Stimulated activated naive CD8-positive, alpha-beta T cell treated with anti-CD3 and anti-CD28 coated beads, Interleukin-15, Interleukin-2, amounts not matched to agents 100 U/mL and 50 U/mL, for 24 hours (primary cell): ENCODE measurements at regions not wholly inside any gene's neighbourhood (a gene's known extent, or its start where the extent isn't known, plus 50 kb on each side); places are given as distances from the start of the nearest gene placed in this dataset.

ENCODE experiments used
- ATAC-seq: fragments of 150-1000 bp; cut with Tn5 transposase; one replicate; pipeline ENCODE4 v1.10.0; 2021
- DNase-seq: peaks from one replicate; pipeline ENCODE4 v3.0.0; 2021

DNA sequence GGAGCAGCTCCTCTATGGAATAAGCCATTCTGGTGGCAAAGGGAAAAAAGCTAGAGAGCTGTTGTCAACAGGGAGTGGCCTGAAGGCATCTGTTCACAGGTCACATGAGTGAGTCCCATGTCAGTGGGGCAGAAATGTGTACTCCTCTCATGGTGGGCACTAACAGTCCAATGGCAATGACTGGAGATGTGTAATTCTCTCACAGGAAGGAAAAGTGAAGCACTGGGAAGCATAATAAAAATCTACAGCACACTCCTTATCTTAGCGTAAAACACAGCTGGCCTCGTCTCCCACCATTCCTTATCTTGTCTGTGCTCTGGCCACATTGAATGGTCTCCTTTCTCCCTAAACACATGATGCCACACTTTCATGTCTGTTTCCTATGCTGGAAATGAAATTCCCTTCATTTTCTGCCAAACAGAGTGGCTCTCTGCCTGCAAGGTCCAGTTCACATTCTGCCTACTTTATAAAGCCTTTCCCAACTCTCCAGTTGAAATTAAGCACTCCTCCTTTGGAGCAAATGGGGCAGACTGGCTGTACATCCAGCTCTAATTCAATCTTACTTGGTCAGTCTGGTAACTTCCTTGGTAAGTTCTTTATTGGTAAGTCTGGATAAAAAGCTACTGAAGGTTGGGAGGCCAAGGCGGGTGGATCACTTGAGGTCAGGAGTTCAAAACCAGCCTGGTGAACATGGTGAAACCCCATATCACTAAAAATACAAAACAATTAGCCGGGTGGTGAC, 139.8 kb downstream of the RPL22L1 start:
- ATAC-seq, result no peak
- DNase-seq, result no peak

DNA sequence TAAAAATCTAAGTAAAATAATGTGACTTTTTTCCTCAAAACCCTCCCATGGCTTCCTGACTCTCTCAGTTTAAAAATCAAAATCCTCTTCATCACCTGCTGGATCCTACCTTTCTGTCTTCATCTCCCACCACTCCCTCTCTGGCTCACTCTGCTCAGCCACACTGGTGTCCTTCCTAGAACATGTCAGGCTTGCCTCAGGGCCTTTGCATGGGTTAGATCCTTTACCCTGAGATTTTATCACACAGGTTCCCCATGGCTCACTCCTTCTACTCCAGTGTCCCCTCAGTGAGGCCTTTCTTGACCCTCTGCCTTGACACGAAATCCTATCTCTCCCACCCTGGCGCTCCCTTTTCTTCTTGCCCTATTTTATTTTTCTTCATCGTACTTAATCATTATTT, 141.8 kb downstream of the RPL22L1 start:
- no peak for DNase-seq
- no peak for ATAC-seq

DNA sequence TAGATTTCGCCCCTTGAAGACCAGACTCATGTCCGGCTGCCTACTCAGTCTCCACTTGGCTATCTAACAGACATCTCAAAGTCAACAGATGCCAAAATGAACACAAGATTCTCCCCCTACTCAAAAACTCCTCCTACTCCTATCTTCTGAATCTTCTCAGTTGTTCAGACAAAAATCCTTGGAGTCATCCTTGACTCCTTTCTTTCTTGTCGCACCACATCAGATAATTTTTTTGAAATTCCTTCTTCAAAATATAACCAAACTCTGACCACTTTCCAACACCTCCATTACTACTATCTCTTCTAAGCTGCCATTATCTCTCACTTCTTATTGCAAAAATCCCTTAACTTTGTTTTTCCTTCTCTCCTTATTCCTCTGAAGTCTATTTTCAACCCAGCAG, 141.9 kb upstream of the SLC7A14 start:
- no peak for ATAC-seq
- DNase-seq, result no peak

DNA sequence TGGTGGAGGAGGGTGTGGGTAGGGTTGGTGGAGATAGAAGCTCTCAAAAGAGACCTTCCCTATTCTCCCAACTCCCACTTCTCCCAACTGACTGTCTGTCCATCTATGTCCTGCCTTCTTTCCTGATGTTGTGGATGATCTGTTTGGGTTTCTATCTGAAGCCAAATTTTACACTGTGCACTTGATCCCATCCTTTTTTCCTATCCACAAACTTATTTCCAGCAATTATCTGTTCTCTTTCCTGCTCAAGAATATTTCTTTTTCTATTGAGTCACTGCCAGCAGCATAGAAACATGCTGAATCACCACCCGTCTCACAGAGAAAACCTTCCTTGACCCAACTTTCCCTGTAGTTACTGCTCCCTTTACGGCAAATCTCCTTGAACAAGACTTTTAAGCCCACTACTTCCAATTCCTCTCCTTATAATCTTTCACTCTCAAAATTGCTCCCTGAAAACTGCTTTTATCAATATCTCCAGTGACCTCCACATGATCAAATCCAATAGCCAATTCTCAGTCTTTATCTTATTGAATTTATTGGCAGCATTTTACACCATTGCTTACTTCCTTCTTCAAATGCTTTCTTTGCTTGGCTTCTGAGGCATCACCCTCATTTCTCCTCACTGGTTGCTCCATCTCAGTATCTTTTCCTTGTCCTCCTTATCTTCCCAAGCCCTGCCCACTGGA, 141.2 kb upstream of the SLC7A14 start:
- DNase-seq, result no peak
- ATAC-seq, result no peak

DNA sequence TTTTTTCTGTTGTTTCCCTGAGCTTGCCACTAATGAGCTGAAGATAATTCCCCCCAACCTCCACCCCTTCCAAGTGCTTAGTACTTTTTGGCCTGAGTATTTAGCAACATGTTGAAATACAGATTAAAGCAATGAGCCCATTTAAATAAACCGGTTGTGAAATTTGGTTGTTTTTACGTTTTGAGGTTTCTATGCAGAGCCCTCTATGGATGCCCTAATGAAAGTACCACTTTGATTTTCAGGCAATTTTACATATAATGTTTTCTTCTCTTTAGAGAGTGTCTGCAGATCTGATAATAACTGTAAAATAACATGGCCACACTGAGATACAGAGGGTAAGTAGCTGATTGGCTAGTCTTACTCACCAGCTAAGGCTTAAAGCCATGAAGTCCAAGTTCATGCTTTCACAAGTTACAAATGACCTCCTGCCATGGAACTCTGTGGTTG, 139.4 kb upstream of the SLC7A14 start:
- DNase-seq (no peak), ATAC-seq (no peak)

DNA sequence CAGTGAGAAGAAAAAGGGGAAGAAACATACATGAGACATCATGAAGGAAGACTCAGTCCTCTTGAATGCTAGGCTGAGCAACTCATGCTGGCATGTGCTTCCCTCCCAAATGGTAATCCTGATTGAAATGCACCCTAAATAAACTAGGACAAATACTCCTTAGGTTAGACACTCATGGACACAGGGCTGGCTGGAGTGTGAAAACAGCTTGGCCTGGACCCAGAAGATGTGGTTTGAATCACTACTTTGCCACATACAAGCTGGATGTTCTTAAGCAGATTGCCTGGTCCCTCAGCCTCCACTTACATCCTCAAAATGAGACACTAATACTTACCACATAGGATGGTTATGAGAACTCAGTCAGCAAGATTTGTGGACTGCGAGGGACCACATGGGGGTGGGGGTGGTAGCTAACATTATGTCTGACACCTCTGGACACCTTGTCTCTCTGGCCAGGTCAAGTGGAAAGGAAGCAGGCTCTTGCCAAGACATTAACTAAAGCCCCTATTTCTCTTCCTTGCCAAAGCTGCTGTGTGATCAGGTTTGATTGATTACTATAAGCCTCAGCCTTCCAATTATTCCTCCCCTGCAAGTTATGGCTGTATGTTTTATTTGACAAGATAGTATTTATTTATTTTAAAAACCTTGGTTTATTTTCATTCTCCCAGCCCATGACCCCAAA, 138.9 kb upstream of the SLC7A14 start:
- DNase-seq, result no peak
- ATAC-seq, result no peak

DNA sequence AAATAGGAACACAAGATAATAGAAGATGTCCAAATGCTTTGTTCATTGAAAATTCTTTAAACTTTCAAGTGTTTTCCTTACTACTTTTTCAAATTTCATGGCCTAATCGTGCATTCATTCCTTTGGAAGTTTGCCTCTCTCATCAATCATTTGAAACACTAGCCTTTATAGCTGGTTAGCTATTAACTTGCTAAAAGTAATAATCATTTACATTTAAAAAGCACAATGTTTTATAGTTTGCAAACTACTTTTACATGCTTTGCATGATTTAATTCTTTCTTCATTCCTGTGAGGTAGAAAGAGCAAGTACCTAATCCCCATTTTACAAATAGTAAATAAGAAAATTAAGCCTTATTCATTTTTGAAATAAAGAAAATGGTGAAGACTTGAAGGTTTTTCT, 137.4 kb upstream of the SLC7A14 start:
- no peak for DNase-seq

DNA sequence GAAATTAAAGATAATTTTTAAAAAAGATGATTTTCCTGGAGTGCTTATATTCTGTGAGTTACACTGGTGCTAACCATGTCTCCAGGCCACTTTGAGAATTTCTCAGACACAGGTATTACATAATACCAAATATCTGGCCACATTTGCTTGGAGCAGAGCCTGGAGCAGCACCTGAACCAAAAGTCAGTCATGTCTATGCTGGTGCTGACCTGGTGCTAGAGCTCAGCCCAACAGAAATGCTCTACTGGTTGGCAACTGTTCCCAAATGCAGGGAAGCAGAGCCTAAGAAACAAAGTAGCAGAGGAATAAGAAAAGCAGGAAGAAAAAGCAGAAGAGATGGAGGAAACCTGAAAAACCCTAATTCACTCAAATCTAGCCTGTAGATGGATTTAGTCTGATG, 135.7 kb upstream of the SLC7A14 start:
- DNase-seq (no peak), ATAC-seq (no peak)

More for the DNA sequence above, 137.4 kb upstream of the SLC7A14 start:
- no peak for ATAC-seq

DNA sequence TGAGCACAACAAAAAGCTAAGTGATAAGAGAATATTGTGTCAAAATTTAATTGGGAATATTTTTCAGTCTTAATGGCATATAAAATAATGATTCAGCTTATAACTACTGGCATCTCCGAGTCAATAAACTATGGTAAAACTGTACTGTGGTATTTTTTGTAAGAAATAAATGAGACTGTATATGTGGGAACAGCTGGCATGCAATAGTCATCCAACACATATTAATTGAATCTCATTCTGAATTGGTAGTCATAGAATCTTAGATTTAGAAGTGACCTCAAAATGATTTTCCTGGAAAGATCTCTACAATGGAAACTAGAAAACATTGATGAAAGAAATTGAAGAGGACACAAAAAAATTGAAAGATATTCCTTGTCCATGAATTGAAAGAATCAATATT, 133.4 kb upstream of the SLC7A14 start:
- no peak for DNase-seq
- no peak for ATAC-seq

DNA sequence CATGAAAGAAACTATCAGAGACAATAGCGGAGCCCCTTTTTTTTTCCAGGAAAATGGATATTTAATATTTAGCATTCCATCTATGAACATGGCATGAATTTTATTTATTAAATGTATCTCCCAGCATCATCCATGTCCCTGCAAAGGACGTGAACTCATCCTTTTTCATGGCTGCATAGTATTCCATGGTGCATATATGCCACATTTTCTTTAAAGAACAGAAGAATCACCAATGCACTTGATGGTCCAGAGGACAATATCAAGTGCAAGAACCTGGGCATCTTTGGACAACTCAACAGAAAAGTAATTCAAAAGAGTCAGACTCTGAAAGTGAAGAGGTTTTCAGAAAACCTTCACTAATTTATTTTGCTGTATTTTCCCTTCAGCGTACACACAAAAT, 133.0 kb upstream of the SLC7A14 start:
- DNase-seq, result no peak
- ATAC-seq, result no peak

DNA sequence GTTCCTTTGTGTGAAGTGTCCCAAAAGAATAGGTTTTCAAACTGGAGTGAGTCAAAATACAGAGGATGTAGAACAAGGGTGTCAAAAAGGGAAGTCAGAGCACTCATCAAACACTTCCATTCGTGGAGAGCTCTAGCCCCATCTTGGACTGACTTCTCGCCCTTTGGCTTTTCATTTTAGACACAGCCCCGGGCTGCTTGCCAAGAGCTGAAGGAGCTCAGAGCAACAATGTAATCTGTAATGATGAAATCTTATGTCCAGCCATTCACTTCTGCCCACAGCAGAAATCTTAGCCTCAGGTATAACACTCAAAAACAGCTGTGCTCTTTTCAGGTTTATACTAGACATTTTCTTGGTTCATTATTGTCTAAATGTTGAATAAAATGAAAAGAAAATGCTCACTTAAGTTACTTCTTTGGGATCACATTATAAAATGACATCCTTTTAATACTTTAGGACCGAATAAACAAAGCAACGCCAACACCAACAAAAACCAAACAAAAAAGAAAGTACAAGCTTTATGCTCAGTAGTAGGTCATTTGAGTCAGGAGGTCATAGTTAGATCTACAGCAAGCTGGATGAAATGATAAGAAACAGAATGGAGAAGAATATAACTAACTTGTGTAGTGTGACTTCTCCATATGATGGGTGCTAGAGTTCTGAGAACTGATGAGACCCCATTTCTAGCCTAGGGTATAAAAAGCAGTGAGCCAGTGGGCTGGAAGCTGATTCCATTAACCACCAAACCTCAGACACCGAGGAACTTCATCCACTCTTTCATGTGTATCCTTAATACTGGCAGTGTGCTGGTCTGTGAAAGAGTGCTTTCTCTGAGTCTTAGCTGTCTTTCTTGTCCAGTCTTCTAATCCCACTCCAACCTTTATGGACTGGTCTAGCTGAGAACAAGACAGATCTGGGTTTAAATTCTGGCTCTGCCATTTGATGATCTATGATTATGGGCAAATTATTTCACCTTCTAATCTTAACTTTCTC, 131.8 kb upstream of the SLC7A14 start:
- ATAC-seq (no peak), DNase-seq (no peak)

DNA sequence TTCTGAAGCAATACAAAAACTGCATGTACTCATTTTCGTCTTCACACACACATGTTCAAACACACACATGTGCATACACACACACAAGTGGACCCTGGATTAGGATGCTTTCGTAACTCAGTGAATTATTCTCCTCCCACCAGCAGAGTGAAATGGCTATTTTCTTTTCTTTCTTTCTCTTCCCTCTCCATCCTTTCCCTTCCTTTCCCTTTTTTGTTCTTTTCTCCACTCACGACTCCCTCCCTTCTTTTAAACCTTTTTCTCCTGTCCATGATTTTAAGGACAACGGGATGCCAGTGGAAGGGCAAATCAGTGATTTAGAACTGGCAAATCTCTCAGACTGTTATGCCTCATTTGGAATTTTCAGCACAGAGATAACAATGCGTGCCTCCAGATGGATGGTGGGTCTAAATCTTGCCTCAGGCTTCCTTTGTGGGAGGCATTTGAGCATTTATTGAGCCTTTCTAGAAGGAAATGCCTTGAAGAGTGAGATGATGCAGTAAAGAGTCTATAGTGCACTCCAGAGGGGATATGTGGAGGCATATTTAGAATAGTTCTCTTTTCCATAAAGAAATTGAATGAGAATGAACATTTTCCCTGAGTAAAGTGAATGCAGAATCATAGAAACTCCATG, 130.4 kb upstream of the SLC7A14 start:
- DNase-seq, result no peak
- no peak for ATAC-seq

DNA sequence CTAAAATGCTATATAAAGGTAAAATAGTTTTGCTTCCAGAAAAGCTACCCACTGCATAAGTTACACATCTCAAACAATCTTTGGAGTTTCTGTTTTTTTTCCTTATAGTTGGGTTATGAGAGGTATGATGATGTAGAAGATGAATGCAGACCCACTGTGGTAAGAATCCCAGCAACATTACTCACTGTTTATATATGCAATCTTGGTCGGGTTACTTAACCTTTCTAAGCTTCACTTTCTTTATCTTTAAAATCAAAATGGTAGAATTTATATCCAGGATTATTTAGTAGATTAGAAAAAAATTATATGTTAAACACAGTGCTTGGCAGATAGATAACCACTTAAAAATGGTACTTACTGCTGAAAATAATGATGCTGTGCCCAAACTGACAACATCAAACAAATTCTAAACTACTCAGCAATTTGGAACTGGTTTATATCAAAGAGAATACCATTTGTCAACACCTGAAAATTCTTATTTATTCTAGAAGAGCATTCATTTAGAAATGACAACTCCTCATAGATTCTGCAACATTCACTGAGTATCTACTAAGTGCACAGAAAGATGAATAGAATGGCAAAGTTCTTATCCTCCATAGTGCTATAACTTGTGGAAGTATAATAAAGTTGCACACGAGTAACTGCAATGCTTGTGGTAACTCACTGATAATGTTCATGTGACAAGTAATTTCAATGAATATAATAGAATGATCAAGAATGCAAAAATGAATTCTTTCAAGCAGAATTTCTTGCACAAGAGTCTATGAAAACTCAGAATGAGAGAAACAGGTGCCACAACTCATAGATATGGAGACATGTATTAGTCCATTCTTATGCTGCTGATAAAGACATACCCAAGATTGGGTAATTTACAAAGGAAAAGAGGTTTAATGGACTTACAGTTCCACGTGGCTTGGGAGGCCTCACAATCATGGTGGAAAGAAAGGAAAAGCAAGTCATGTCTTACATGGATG, 129.0 kb upstream of the SLC7A14 start:
- no peak for DNase-seq
- no peak for ATAC-seq

DNA sequence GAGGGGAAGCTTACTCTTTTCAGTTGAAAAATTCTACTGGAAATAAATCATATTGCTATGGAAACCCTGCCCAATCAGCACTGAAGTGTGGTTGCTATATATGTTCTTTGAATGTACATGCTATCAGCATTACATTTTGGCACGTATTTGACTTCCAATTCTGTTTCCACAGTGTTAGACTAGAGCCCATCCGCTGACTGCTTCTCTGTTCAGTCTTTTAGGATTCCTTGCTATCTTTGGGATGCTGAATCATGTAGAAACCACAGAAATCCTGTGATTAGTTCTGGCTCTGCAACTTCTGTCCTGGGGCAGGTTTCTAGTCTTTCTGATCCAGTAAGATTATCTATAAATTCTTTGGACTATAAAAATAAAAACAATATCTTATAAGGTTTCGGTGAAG, 128.2 kb upstream of the SLC7A14 start:
- DNase-seq (no peak), ATAC-seq (no peak)

DNA sequence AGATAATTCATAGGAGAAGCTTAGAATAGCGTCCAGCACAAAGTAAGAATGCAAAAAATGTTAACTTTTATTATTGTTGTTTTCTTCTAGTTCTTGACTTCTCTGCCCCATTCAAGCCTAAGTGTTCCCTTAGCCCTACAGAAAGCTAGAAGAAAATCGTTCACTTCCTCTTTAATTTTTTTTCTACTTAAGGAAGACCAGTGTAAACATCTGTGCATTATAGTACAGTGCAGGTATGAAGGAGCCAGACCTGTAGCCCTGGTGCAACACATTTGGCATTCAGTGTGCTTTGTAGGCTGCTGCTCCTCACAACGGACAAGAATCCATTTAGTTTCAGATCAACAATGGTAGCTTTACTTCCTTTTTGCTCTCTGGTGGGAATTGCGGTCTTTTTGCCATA, 127.8 kb upstream of the SLC7A14 start:
- no peak for ATAC-seq

DNA sequence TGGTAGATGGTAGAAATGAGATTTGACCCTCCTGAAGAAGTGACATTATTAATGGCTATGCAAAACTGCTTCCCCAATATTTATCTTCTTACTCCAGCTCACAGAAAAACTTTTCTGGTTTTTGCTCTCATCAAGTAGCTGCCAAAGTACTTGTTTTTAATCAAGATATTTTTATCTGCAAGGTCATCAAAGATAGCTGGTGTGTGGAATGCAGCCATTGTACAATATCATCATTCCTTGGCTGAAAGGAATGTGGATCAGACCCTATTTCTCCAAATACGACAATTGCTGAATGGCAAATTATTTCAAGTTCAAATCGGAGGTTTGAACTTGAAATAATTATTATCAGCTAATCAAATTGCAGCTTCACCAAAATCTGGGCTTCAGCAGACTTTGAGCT, 126.9 kb upstream of the SLC7A14 start:
- DNase-seq (no peak), ATAC-seq (no peak)

More for the DNA sequence above, 127.8 kb upstream of the SLC7A14 start:
- no peak for DNase-seq

DNA sequence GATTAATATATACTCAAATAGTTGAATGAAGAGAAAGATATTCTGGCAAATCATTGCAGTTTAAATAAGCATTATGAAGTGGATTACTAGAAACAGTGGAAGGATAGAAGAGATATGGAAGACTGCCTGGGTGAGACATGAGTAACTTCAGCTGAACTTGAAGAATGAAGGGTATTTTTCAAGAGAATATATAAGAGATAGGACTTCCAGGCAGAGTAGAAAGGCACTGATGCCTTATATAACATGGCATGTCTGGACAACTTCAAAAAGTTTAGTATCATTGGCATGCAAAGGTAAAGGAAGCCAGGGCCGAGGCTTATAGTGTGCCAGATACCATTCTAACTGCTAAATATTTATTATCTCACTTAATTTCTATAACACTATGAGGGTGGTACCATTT, 126.5 kb upstream of the SLC7A14 start:
- no peak for ATAC-seq
- DNase-seq, result no peak

DNA sequence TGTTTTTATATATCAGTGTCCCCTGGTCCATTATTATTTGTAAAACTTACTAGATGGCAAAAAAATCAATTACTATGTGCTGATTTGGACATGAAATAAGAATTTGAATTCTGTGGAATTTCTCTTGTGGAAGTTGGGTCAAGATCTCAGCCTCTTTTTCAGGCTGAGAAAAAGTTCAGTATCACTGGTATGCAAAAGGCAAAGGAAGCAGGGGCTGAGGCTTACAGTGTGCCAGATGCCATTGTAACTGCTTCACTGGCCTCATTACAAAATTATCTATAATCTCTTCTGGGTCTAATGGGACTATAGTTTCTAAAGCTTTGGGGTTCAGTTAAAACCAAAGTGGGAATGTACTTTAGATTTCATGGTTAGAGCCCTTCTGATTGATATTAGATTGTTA, 125.9 kb upstream of the SLC7A14 start:
- DNase-seq, result no peak
- ATAC-seq, result no peak

DNA sequence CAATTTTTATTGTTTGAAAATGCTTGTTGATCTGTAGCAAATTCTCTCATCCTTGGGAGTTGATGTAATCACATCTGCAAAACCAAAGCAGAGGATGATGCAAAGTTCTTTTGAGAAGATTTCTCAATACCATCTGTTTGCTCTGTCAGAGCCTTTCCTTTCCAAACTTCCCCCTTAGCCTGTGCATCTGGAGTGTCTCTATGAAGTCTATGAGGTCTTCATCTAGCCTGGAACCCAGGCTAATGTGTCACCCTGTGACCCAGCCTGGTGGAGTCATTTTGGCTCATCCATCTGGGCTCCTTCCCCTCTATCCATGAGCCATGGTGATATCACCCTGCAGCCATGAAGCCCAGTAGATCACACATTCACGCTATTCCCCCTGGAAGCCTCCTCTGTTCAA, 123.2 kb upstream of the SLC7A14 start:
- DNase-seq (no peak), ATAC-seq (no peak)

DNA sequence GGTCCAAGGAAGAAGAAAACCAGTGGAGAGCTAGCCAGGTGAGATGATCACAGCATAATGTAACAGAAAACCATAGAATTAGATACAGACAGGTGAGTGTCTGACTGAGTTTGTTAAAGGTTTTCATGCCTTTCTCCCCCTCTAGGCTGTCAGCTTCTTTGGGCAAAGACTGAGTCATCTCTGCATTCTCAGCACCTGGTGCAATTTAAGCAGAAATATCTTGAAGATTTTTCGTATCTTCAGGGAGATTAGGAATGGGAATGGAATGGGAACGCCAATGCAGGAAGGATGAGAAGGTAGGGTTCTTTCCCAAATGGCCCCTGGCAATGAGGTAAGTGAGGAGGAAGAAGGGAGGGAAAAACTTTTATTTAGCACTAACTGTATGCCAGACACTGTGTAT, 122.0 kb upstream of the SLC7A14 start:
- DNase-seq (no peak), ATAC-seq (no peak)
